DOHH2 (cell line): ENCODE measurements at regions not wholly inside any gene's neighbourhood (a gene's known extent, or its start where the extent isn't known, plus 50 kb on each side); places are given as distances from the start of the nearest gene placed in this dataset.

ENCODE experiments used
- H3F3A ChIP-seq: fragments of 200-600 bp; sonication (generic), shearing (Covaris generic); 2 replicates; pipeline ENCODE4 v1.6.0; 2016; ENCODE audit warnings: antibody characterized with exemption, mild to moderate bottlenecking; ENCODE audit not compliant: control insufficient read depth, insufficient read depth
- H3K27ac ChIP-seq: fragments of 200-600 bp; sonication (generic); 2 replicates; pipeline ENCODE4 v1.5.1; 2014; ENCODE audit warnings: low read depth, mild to moderate bottlenecking, low read length, moderate library complexity
- H3K27me3 ChIP-seq: fragments of 200-600 bp; sonication (generic); 2 replicates; pipeline ENCODE4 v1.6.1; 2014; ENCODE audit warnings: mild to moderate bottlenecking, low read length, mixed read lengths; ENCODE audit not compliant: control insufficient read depth
- H3K36me3 ChIP-seq: fragments of 200-600 bp; sonication (generic); 2 replicates; pipeline ENCODE4 v1.6.1; 2014; ENCODE audit warnings: mild to moderate bottlenecking, low read length, moderate library complexity, mixed read lengths; ENCODE audit not compliant: control insufficient read depth
- H3K4me1 ChIP-seq: fragments of 200-600 bp; sonication (generic); 2 replicates; pipeline ENCODE4 v1.6.1; 2014; ENCODE audit warnings: mild to moderate bottlenecking, low read length, mixed read lengths; ENCODE audit not compliant: control insufficient read depth
- H3K4me2 ChIP-seq: fragments of 200-600 bp; sonication (generic); 2 replicates; pipeline ENCODE4 v1.6.0; 2014; ENCODE audit warnings: mild to moderate bottlenecking, low read length, moderate library complexity
- H3K4me3 ChIP-seq: fragments of 200-600 bp; sonication (generic); 2 replicates; pipeline ENCODE4 v1.5.1; 2014; ENCODE audit warnings: mild to moderate bottlenecking, low read length, mixed read lengths
- H3K79me2 ChIP-seq: fragments of 200-600 bp; sonication (generic); 2 replicates; pipeline ENCODE4 v1.6.1; 2014; ENCODE audit warnings: mild to moderate bottlenecking, low read length, mixed read lengths; ENCODE audit not compliant: control insufficient read depth
- H3K9me2 ChIP-seq: fragments of 200-600 bp; sonication (generic); replicated peaks from 2 replicates; pipeline ENCODE4 v1.6.1; 2014; ENCODE audit warnings: mild to moderate bottlenecking, low read length, mixed read lengths; ENCODE audit not compliant: control insufficient read depth
- H3K9me3 ChIP-seq: fragments of 200-600 bp; sonication (generic); 2 replicates; pipeline ENCODE4 v1.6.1; 2014; ENCODE audit warnings: antibody characterized with exemption, low read length, mixed read lengths; ENCODE audit not compliant: control insufficient read depth, insufficient read depth
- H4K20me1 ChIP-seq: fragments of 200-600 bp; sonication (generic); 2 replicates; pipeline ENCODE4 v1.6.0; 2014; ENCODE audit warnings: low read depth, mild to moderate bottlenecking, antibody characterized with exemption, low read length, moderate library complexity; ENCODE audit not compliant: control insufficient read depth, insufficient read depth
- EZH2phosphoT487 ChIP-seq: fragments of 200-600 bp; sonication (generic); IDR thresholded peaks from 2 replicates; pipeline ENCODE4 v1.6.1; 2017; ENCODE audit warnings: borderline replicate concordance, mild to moderate bottlenecking, antibody characterized with exemption, low read length, moderate library complexity, mixed read lengths
- TF ChIP-seq, protein P1 (sequence below): fragments of 200-600 bp; sonication (generic); IDR thresholded peaks from one replicate; pipeline ENCODE4 v1.5.1; 2014; ENCODE audit warnings: antibody characterized with exemption, mild to moderate bottlenecking, low read depth, low read length; ENCODE audit not compliant: poor library complexity, severe bottlenecking

DNA sequence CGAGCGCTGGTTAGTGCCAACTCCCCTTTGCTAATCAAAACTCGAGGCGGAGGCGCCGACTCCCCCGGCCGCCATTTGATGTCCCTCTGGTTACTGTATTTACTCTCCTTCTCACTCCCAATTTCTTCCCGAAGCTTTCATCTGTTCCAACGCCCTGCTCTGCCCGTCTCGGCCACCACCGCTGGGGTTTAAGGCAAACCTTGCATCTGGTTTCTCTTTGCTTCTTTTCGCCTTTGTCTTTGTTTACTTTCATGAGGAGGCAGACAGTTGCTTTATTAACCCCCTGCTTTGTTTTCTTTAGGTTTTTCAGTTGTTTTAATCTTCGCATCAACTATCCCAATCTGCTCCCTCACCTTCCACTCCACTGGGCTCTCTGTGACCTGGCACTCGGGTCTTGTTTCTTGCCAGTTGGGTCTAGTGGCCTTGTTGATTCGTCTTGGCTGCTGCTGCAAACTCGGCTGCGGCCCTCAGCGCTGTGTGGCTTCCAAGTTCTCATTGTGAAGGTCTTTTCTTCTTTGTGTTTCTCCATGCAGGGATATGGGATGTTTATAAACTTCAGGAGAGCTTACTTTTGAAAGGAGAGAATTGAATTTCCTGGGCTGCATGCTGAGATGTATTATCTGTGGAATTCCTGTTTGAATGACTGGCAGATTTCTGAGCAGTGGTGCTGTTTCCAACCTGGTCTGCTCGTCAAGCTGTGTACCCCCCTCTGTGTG is 155.1 kb downstream of the CDC5L start:
- TF ChIP-seq, protein P1, sequence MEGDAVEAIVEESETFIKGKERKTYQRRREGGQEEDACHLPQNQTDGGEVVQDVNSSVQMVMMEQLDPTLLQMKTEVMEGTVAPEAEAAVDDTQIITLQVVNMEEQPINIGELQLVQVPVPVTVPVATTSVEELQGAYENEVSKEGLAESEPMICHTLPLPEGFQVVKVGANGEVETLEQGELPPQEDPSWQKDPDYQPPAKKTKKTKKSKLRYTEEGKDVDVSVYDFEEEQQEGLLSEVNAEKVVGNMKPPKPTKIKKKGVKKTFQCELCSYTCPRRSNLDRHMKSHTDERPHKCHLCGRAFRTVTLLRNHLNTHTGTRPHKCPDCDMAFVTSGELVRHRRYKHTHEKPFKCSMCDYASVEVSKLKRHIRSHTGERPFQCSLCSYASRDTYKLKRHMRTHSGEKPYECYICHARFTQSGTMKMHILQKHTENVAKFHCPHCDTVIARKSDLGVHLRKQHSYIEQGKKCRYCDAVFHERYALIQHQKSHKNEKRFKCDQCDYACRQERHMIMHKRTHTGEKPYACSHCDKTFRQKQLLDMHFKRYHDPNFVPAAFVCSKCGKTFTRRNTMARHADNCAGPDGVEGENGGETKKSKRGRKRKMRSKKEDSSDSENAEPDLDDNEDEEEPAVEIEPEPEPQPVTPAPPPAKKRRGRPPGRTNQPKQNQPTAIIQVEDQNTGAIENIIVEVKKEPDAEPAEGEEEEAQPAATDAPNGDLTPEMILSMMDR, result no peak
- TF ChIP-seq EZH2phosphoT487, result no peak
- Histone ChIP-seq H3K27me3 (peaks cover 11% of the 10 kb centered on the region; the same call in 1 of the 2 replicates), H3K9me2 (no peaks in the 10 kb centered on the region)

DNA sequence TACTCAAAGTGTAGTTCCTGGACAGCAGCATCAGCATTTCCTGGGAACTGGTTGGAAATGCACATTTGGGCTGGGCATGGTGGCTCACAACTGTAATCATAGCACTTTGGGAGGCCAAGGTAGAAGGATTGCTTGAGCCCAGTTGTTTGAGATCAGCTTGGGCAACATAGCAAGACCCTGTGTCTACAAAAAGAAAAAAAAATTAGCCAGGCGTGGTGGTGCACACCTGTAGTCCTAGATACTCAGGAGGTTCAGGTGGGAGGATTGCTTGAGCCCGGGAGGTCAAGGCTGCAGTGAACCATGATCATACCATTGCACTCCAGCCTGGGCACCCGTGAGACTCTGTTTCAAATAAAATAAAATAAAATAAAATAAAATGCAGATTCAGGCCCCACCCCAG is 156.2 kb downstream of the CDC5L start:
- Histone ChIP-seq H3K4me1 (no peaks in the 10 kb centered on the region), H4K20me1 (no peaks in the 10 kb centered on the region), H3K79me2 (no peaks in the 10 kb centered on the region), H3K27ac (no peak overlapping the region), H3K27me3 (peaks cover 11% of the 10 kb centered on the region; the same call in 1 of the 2 replicates), H3K36me3 (no peaks in the 10 kb centered on the region), H3F3A (no peaks in the 10 kb centered on the region), H3K9me3 (no peaks in the 10 kb centered on the region), H3K4me3 (no peak overlapping the region), H3K4me2 (no peak overlapping the region), H3K9me2 (no peaks in the 10 kb centered on the region)
- no peak for TF ChIP-seq EZH2phosphoT487
- TF ChIP-seq, protein P1, result no peak

More for the DNA sequence above, 155.1 kb downstream of the CDC5L start:
- Histone ChIP-seq H3K4me3 (no peak overlapping the region), H3K9me3 (no peaks in the 10 kb centered on the region), H3K27ac (no peak overlapping the region), H3K4me2 (no peak overlapping the region), H3F3A (no peaks in the 10 kb centered on the region), H3K79me2 (no peaks in the 10 kb centered on the region), H4K20me1 (no peaks in the 10 kb centered on the region), H3K36me3 (no peaks in the 10 kb centered on the region), H3K4me1 (no peaks in the 10 kb centered on the region)

DNA sequence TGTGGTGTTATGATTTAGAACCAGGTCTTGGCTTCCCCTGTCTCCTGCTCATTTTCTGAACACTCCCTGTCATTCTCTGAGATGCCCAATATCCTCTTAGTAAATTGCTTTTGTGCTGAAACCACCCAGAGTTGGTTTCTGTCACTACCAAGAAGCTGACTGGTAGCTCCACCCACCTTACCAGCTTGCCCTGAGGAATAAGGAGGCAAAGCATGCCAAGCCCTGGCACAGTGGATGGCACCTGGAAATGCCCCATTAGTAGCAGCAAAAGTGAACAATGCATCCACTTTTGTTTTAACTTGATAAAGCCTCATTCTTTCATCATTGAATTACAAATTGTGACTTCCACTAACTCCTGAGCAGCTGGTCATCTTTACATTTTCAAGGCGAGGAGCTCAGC is 157.7 kb downstream of the CDC5L start:
- Histone ChIP-seq H3K4me2 (no peak overlapping the region), H3K9me3 (no peaks in the 10 kb centered on the region), H3K27ac (no peak overlapping the region), H3F3A (no peaks in the 10 kb centered on the region), H3K27me3 (peaks cover 11% of the 10 kb centered on the region; the same call in 1 of the 2 replicates), H3K9me2 (no peaks in the 10 kb centered on the region), H3K79me2 (no peaks in the 10 kb centered on the region), H3K4me1 (no peaks in the 10 kb centered on the region), H3K4me3 (no peak overlapping the region), H3K36me3 (no peaks in the 10 kb centered on the region), H4K20me1 (no peaks in the 10 kb centered on the region)
- no peak for TF ChIP-seq EZH2phosphoT487
- TF ChIP-seq, protein P1, result no peak
